ENCODE measurements at regions not wholly inside any gene's neighbourhood (a gene's known extent, or its start where the extent isn't known, plus 50 kb on each side); places are given as distances from the start of the nearest gene placed in this dataset.

DNA sequence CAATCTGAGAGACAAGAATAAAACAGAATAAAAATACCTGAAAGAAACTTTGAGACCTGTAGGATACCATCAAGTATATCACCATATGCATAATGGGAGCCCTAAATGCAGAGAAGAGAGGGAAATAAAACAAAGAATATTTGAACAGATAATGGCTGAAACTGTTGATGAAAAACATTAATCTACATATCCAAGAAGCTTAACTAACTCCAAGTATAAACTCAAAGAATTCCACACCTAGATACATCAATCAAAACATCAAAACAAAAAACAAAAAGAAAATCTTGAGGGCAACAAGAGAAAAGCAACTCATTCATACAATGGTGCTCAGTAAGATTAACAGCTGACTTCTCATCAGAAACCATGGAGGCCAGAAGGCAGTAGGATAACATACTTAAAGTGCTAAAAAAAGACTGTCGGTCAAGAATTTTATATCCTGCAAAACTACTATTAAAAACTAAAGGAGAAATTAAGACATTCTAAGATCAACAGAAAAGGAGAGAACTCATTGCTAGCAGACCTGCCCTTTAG, 101.6 kb downstream of the FOXD1 start:
- Histone ChIP-seq H3K9me3 (peaks cover 8 to 18% of the 10 kb centered on the region in 2 donors), H3K36me3 (no peaks in the 10 kb centered on the region), H3K4me1 (no peaks in the 10 kb centered on the region), H3K27ac (no peak overlapping the region), H3K27me3 (no peaks in the 10 kb centered on the region), H3K4me3 (no peak overlapping the region)
- no peak for DNase-seq (ENCODE audit: low spot score in 2 of 2)
- intact Hi-C loops (cut with DNase I; ENCODE audit: low total_unique reads) = no loop called here
- TF ChIP-seq CTCF (IDR thresholded peaks at IDR 0.05) (no peak), POLR2A (IDR thresholded peaks at IDR 0.05) (no peak), POLR2AphosphoS5 (IDR thresholded peaks at IDR 0.05) (no peak)

- Histone ChIP-seq H3K4me1 (no peaks in the 10 kb centered on the region), H3K4me3 (no peak overlapping the region), H3K27ac (no peak overlapping the region), H3K27me3 (peaks cover 0 to 4% of the 10 kb centered on the region in 2 donors), H3K36me3 (no peaks in the 10 kb centered on the region), H3K9me3 (peaks cover 8 to 18% of the 10 kb centered on the region in 2 donors)
- intact Hi-C loops (cut with DNase I; ENCODE audit: low total_unique reads) = no loop called here
- DNase-seq (ENCODE audit: low spot score in 2 of 2) = no peak
- no peak for TF ChIP-seq CTCF (IDR thresholded peaks at IDR 0.05)
- TF ChIP-seq POLR2AphosphoS5 (IDR thresholded peaks at IDR 0.05) = no peak
- TF ChIP-seq POLR2A (IDR thresholded peaks at IDR 0.05) = no peak
Measured at GRCh38 chr5:73344835-73345234, 103.7 kb downstream of the FOXD1 start.

DNA sequence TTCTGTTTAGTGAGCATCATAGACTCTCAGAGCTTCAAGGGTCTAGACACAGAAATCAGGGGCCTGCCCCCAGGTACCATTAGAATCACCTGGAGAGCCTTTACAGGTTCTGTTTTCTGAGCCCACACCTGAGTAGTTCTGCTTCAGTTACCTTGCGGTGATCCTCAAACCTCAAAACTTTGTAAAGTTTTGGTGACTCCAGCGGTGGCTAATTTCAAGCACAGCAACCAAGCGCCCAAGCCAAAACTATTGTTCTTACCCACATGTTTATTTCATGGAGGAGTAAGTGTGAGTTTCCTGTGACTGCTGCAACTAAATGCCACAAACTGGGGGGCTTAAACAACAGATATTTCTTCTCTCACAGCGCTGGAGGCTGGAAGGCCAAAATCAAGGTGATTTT, 108.9 kb downstream of the FOXD1 start:
- peaks cover 0 to 4% of the 10 kb centered on the region in 2 donors for H3K27me3 ChIP-seq
- no peak for TF ChIP-seq POLR2A (IDR thresholded peaks at IDR 0.05)
- TF ChIP-seq POLR2AphosphoS5 (IDR thresholded peaks at IDR 0.05) = no peak
- no peak for TF ChIP-seq CTCF (IDR thresholded peaks at IDR 0.05)
- no peak overlapping the region for H3K27ac ChIP-seq

DNA sequence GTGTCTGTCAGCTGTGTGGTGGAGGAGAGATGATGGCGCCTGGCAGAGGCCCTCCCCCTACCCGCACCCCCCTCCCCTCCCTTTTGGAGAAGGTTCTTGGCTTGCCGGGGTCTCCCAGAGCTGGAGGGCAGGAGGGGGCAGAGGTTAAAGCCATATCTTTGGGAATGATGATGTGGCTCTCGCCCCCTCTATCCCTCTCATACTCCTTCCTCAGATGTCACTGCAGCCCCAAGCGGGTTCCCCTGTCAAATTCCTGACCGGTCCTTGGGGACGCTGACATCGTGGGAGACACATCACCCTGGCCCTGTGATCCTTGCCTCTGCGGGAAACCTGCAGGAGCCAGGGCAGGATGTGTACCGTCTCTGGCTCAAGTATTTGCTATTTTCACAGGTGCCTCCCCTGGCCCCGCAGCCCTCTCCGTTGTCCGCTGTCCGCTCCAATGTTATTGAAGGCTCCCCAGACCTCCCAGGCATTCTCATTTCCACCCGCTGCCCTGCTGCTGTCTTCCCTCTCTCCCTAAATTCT, 109.5 kb downstream of the FOXD1 start:
- peaks cover 0 to 4% of the 10 kb centered on the region in 2 donors for H3K27me3 ChIP-seq
- H3K4me1 ChIP-seq = no peaks in the 10 kb centered on the region
- H3K9me3 ChIP-seq = no peaks in the 10 kb centered on the region
- no peaks in the 10 kb centered on the region for H3K36me3 ChIP-seq
- intact Hi-C loops (cut with DNase I; ENCODE audit: low total_unique reads) = no loop called here
- no peak for DNase-seq (ENCODE audit: low spot score in 2 of 2)
- TF ChIP-seq POLR2A (IDR thresholded peaks at IDR 0.05) (no peak), POLR2AphosphoS5 (IDR thresholded peaks at IDR 0.05) (no peak), CTCF (IDR thresholded peaks at IDR 0.05) (no peak)
- H3K27ac ChIP-seq = no peak overlapping the region
- no peak overlapping the region for H3K4me3 ChIP-seq

More for the DNA sequence above, 108.9 kb downstream of the FOXD1 start:
- Histone ChIP-seq H3K4me1 (no peaks in the 10 kb centered on the region), H3K9me3 (no peaks in the 10 kb centered on the region), H3K4me3 (no peak overlapping the region), H3K36me3 (no peaks in the 10 kb centered on the region)
- intact Hi-C loops (cut with DNase I; ENCODE audit: low total_unique reads) = no loop called here
- DNase-seq (ENCODE audit: low spot score in 2 of 2) = no peak

- peaks cover 0 to 4% of the 10 kb centered on the region in 2 donors for H3K27me3 ChIP-seq
- H3K27ac ChIP-seq = peak overlapping the region; percentile 13 to 38
- H3K4me3 ChIP-seq = no peak overlapping the region
- no peaks in the 10 kb centered on the region for H3K36me3 ChIP-seq
- no peaks in the 10 kb centered on the region for H3K4me1 ChIP-seq
- intact Hi-C loops (cut with DNase I; ENCODE audit: low total_unique reads) = no loop called here
- no peak for DNase-seq (ENCODE audit: low spot score in 2 of 2)
- TF ChIP-seq POLR2AphosphoS5 (IDR thresholded peaks at IDR 0.05) (no peak), CTCF (IDR thresholded peaks at IDR 0.05) (no peak), POLR2A (IDR thresholded peaks at IDR 0.05) (no peak)
- no peaks in the 10 kb centered on the region for H3K9me3 ChIP-seq
Measured at GRCh38 chr5:73338256-73339050, 110.1 kb downstream of the FOXD1 start.

Data from breast epithelium (tissue), 4 donors.